Lung (tissue), 9 donors: ENCODE measurements at regions not wholly inside any gene's neighbourhood (a gene's known extent, or its start where the extent isn't known, plus 50 kb on each side); places are given as distances from the start of the nearest gene placed in this dataset.
"Not testable (repeated sequence)": the region's sequence is repeated elsewhere in the genome, so short reads cannot be mapped to it uniquely, and the experiment has no call there.

Experiments used
- ATAC-seq: fragments of 200-7000 bp; cut with Tn5 transposase; one replicate; pipeline ENCODE4 v1.9.1; 2020; ENCODE audit warnings: moderate number of reproducible peaks; ENCODE audit not compliant: insufficient read depth, low FRiP score
- DNase-seq, 3 donors: peaks; one replicate each; pipeline ENCODE4 v3.0.0-alpha.2; 2013 to 2017
- H3K27ac ChIP-seq, 2 donors: one replicate each; pipeline ENCODE4 v1.5.1; 2013; ENCODE audit warnings: mild to moderate bottlenecking in 2 of 2, moderate library complexity in 2 of 2, control low read depth in 1 of 2, inconsistent platforms in 1 of 2, low read depth in 1 of 2, low read length in 1 of 2
- H3K27me3 ChIP-seq, 3 donors: one replicate each; pipeline ENCODE4 v1.5.1; 2013; ENCODE audit warnings: low read length in 2 of 3; ENCODE audit not compliant: control insufficient read depth in 3 of 3, insufficient read depth in 3 of 3
- H3K36me3 ChIP-seq, 4 donors: one replicate each; pipeline ENCODE4 v1.5.1; 2013; ENCODE audit warnings: low read length in 4 of 4, mild to moderate bottlenecking in 1 of 4, moderate library complexity in 1 of 4; ENCODE audit not compliant: control insufficient read depth in 4 of 4, insufficient read depth in 4 of 4
- H3K4me1 ChIP-seq, 5 donors: one replicate each; pipeline ENCODE4 v1.5.1; 2013; ENCODE audit warnings: low read length in 5 of 5, mild to moderate bottlenecking in 2 of 5, moderate library complexity in 1 of 5; ENCODE audit not compliant: control insufficient read depth in 5 of 5, insufficient read depth in 5 of 5
- H3K4me3 ChIP-seq: one replicate; pipeline ENCODE4 v1.5.1; 2013; ENCODE audit warnings: mild to moderate bottlenecking, control low read depth, moderate library complexity
- H3K9ac ChIP-seq, 2 donors: one replicate each; pipeline ENCODE4 v1.5.1; 2013; ENCODE audit warnings: low read length in 2 of 2, control low read depth in 1 of 2; ENCODE audit not compliant: insufficient read depth in 1 of 2
- H3K9me3 ChIP-seq, 4 donors: one replicate each; pipeline ENCODE4 v1.5.1; 2013; ENCODE audit warnings: low read length in 3 of 4, mild to moderate bottlenecking in 1 of 4, moderate library complexity in 1 of 4; ENCODE audit not compliant: control insufficient read depth in 4 of 4, insufficient read depth in 3 of 4
- WGBS, 2 donors: extraction: QIAGEN DNeasy Blood & Tissue Kit; methylation state at CpG; one replicate each; pipeline ENCODE4 v1.1.7; 2013; 5-methylcytosine and 5-hydroxymethylcytosine counted together
- donor health status: Bipolar disorder and iron deficiency.
- donor health status: healthy.
- donor health status: DM: yes; HTN: yes; CAD: no.

- H3K4me1 ChIP-seq, DNase-seq, ATAC-seq, H3K9ac ChIP-seq, H3K4me3 ChIP-seq, H3K27ac ChIP-seq, H3K27me3 ChIP-seq, H3K36me3 ChIP-seq: not testable (repeated sequence)
- WGBS, 2 donors = 68 to 73% methylated on average over 13 to 15 of the region's 41 CpGs
- H3K9me3 ChIP-seq = peaks cover 0 to 10% (median 4%) of the 10 kb centered on the region in 4 donors
Measured at GRCh38 chr14:19098230-19098629, 131.0 kb downstream of the POTEM start.

GRCh38 chr14:19098732-19099131, 131.5 kb downstream of the POTEM start:
- not testable (repeated sequence) for DNase-seq, H3K4me1 ChIP-seq, H3K9ac ChIP-seq, ATAC-seq, H3K27me3 ChIP-seq, H3K27ac ChIP-seq, H3K4me3 ChIP-seq, H3K36me3 ChIP-seq
- WGBS, 2 donors = 69 to 72% methylated on average over 34 of the region's 34 CpGs
- peaks cover 0 to 10% (median 4%) of the 10 kb centered on the region in 4 donors for H3K9me3 ChIP-seq

GRCh38 chr14:19099336-19099735, 132.1 kb downstream of the POTEM start:
- H3K4me3 ChIP-seq, H3K36me3 ChIP-seq, H3K4me1 ChIP-seq, ATAC-seq, H3K27me3 ChIP-seq, H3K9ac ChIP-seq, H3K27ac ChIP-seq, DNase-seq: not testable (repeated sequence)
- H3K9me3 ChIP-seq = peaks cover 0 to 10% (median 4%) of the 10 kb centered on the region in 4 donors
- 71% methylated on average over 12 to 23 of the region's 29 CpGs for WGBS, 2 donors

- H3K27me3 ChIP-seq, H3K4me1 ChIP-seq, H3K27ac ChIP-seq, H3K36me3 ChIP-seq, DNase-seq, H3K9ac ChIP-seq, H3K4me3 ChIP-seq, ATAC-seq: not testable (repeated sequence)
- peaks cover 0 to 10% (median 4%) of the 10 kb centered on the region in 4 donors for H3K9me3 ChIP-seq
- 79 to 83% methylated on average over 4 to 5 of the region's 15 CpGs for WGBS, 2 donors
Measured at GRCh38 chr14:19099939-19100338, 132.7 kb downstream of the POTEM start.

- not testable (repeated sequence) for H3K27me3 ChIP-seq, H3K27ac ChIP-seq, H3K36me3 ChIP-seq, DNase-seq, H3K9ac ChIP-seq, H3K4me3 ChIP-seq, H3K4me1 ChIP-seq, H3K9me3 ChIP-seq, ATAC-seq
- WGBS, 2 donors = 54 to 59% methylated on average over 4 of the region's 5 CpGs
Measured at GRCh38 chr14:19105551-19105950, 138.3 kb downstream of the POTEM start.

GRCh38 chr14:19109887-19110286, 142.7 kb downstream of the POTEM start:
- not testable (repeated sequence) for DNase-seq, H3K36me3 ChIP-seq, H3K9me3 ChIP-seq, H3K27ac ChIP-seq, H3K27me3 ChIP-seq, H3K4me1 ChIP-seq, ATAC-seq, H3K4me3 ChIP-seq, H3K9ac ChIP-seq
- 78% methylated on average over 2 of the region's 2 CpGs for WGBS, 2 donors

GRCh38 chr14:19120383-19120782, 153.1 kb downstream of the POTEM start:
- H3K9ac ChIP-seq, H3K27me3 ChIP-seq, H3K4me1 ChIP-seq, DNase-seq, H3K36me3 ChIP-seq, H3K4me3 ChIP-seq, ATAC-seq, H3K27ac ChIP-seq, H3K9me3 ChIP-seq: not testable (repeated sequence)
- no CpG with 5 or more reads among the region's 6 CpGs for WGBS, 2 donors

GRCh38 chr14:19126269-19127051, 159.2 kb downstream of the POTEM start:
- not testable (repeated sequence) for H3K4me1 ChIP-seq, ATAC-seq, H3K4me3 ChIP-seq, DNase-seq, H3K36me3 ChIP-seq, H3K9ac ChIP-seq, H3K27me3 ChIP-seq, H3K9me3 ChIP-seq, H3K27ac ChIP-seq
- WGBS, 2 donors = 86 to 87% methylated on average over 4 to 5 of the region's 5 CpGs
